GM19328 (cell line): ENCODE measurements at regions not wholly inside any gene's neighbourhood (a gene's known extent, or its start where the extent isn't known, plus 50 kb on each side); places are given as distances from the start of the nearest gene placed in this dataset.
A peak's percentile ranks its signal among the peaks of the same experiment; 100 is the strongest.

Experiments
- ATAC-seq: cut with Tn5 transposase; IDR thresholded peaks from one replicate; pipeline ENCODE4 v1.9.1; 2021; ENCODE audit warnings: mild to moderate bottlenecking, moderate library complexity; ENCODE audit not compliant: unreplicated experiment

DNA sequence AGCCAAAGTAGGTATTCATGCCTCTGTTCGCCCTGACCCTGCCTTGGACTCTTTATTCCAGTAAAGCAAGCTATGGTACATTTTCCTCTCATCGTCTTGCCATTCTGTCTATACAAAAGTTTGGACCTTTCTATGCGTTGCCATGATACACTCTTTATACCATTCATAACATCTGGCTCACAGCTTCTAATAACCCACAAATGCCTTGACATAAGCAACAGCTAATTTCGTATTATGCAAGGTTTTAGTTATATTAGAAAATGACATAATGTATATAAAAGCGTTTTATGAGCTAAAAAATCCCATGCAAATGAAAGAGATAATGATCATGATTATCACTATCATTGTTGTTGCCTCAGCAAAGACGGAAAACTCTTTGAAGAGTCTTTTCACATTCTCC is 265.7 kb downstream of the TMEM167A start:
- no peak for ATAC-seq

DNA sequence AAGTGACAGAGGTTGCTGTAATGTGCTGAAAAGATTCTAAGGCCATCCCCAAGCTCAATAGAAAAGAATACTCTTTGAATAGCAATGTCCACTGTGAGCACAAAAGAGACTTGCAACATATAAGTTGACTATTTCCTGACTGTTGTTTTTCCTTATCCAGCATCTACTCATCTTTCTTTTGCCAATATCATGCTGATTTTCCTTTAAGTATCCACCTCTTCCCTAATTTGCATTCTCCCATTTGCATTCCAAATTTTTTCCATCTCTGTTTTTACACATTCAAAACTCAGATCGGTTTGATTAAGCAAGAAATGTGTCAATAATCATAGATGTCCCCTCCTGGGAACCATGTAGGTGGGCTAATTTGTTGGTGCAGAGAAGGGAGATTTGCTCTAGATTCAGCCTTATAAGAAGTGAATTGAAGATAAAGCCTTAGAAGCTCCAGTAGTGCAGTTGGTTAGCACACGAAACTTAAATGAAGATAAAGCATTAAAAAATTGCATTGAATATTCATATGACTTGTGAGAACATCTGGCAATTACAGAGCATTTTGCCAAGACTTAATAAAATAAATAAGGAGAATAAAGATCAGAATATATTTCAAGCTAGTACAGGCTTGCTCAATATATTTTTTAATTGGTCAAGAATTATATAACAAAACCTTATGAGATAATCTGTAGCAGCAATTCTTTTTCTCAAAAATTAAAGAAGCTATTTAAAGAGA is 267.6 kb downstream of the TMEM167A start:
- no peak for ATAC-seq

DNA sequence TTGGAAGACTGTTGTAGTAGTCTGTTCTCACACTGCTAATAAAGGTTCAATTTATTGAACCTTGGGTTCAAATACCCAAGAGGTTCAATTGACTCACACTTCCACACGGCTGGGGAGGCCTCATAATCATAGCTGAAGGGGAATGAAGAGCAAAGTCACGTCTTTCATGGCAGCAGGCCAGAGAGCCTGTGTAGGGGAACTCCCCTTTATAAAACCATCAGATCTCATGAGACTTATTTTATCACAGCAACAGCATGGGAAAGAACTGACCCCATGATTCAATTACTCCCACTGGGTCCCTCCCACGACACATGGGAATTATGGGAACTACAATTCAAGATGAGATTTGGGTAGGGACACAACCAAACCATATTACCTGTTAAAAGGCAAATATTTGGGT is 268.2 kb downstream of the TMEM167A start:
- no peak for ATAC-seq

DNA sequence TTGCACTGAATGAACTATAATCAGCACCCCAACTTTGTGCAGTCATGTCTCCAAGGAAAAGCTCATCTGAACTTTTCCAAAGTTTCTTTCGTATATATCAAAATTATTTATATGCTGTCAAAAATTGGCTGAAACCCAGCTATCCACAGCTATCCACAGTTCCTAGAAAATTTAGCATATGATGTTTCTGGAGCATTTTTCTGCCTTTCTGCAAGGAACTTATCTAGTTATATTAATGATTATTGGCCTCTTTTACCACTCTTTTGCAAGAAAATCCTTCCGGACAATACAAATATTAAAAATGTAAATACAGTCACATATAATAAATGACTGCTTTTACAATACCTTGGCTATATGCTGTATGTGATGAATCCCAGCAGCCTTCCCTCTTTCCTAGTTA is 270.2 kb downstream of the TMEM167A start:
- ATAC-seq, result no peak

DNA sequence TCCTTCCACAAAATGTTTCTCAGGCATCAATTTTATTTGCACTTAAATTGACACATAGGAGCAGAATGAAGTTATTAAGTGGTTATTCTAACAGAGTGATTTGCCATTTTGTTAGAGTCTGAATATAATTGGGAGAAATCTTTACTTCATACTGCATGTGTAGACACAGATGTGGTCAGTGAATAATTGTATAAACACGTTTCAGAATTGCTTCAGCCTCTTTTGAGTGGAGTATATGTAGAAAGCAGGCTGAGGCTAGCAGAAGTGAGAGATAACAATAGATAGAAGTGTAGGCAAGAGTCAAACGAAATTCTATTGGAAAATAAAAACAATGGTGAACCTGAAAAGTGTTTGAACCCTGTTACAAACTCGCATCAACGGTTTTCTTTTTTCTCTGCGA is 270.7 kb downstream of the TMEM167A start:
- ATAC-seq, result no peak

DNA sequence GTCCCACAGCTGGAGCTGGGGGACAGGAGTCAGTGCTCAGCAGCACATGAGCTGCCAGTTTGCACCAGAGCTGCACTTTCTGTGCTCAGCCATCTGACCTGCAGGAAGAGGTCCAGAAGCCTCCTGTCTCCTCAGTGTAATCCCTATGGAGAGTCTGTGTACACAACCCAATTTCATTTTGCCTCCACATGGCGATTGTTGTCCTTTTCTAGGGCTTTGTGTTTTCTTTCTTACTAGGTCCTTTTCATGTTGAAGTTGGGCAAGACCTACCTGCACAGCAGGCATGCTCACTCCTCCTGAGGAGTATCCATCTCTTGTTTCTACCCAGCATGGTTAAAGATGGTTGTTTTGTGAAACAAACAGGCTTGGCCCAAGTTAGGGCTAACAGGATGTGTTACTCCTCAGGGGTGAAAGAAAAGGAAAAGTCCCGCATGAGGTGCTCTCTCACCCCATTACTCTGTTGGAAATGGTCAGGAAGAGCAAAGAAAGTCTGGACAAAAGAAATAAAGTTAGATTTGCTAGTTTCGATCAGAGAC is 273.0 kb downstream of the TMEM167A start:
- no peak for ATAC-seq

DNA sequence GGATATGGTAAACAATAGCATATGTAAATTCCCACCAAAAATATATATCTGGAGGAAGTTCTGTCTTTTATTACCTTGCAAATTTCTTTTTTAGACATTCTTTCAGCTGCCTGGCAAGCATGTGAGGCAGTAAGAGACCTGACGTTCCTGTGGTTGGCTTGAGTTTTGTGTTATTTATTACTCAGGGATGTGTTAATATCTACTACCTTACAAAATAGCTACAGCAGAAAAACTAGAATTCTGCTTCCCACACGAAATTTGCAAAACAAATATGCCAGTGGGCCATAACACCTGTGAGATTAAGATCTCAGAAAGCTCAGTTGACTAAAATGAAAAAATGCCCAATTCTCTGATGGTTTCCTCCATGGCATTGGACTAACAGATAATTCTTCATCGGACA is 274.2 kb downstream of the TMEM167A start:
- peak; percentile 65 for ATAC-seq

DNA sequence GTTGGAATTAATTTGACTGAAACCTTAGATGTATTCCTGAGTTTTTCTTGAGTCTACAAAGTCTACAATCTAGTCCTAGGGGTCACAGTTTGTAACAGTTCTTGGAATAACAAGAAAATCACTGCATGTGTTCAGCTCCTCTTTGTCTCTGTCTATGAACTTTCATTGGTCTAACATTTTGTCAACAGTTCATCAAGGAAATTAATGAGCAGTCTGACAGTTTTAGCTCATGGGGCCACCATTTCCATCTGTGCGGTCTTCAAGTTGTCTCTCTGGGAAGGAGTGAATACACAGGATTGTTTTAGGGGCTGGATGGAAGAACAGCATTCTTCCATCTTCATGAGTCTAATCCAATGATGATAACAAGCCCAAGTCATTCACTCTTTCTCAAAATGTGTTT is 276.4 kb downstream of the TMEM167A start:
- no peak for ATAC-seq

DNA sequence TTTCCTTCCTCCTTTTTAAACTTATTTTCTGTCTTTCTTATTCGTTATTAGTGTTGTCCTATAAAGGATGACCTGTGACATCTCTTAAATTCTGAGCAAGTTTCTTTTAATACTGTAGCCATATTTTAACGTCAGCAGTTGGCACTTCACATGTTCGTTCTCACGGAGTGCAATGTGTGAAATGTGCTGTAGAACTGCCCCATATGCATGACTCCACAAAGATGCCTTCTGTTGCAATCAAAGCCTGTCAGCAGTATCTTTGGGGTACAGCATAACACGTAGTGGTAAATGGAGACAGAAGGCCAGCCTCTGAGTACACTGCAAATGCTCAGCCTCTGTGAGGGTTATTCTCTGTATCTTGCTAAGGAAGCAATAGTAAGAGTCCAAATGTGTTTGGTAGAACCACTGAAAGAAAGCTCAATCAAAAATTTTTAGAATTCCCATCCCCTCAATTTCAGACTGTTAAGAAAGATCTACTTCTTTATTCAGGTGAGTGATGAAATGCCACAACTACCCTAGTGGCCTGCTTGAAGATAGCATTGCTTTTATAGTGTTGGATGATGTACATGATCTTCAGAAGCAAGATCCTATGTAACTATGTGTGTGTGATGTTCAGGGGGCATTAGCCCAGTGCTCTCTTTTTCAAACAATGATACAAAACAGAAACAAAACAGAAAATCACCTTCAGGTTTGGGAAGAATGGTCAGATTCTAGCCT is 277.7 kb downstream of the TMEM167A start:
- no peak for ATAC-seq

DNA sequence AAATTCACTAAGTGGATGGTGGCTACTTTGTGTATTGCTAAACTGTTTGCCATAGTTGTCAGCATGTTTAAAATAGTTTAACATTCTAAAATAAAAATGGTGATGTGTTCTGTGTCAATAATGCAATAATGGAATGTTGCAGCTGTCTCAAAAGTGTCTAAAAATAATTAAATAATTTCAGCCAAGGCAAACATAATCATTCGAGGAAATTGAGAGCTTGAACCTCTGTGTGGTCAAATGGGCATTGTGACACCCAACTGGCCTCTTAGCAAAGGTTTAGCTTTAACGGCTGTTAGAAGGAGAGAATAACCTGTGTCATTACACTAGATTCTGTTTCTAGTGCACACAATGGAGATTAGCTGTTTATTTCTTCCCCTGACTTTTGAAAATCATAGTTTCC is 278.5 kb downstream of the TMEM167A start:
- ATAC-seq, result no peak

DNA sequence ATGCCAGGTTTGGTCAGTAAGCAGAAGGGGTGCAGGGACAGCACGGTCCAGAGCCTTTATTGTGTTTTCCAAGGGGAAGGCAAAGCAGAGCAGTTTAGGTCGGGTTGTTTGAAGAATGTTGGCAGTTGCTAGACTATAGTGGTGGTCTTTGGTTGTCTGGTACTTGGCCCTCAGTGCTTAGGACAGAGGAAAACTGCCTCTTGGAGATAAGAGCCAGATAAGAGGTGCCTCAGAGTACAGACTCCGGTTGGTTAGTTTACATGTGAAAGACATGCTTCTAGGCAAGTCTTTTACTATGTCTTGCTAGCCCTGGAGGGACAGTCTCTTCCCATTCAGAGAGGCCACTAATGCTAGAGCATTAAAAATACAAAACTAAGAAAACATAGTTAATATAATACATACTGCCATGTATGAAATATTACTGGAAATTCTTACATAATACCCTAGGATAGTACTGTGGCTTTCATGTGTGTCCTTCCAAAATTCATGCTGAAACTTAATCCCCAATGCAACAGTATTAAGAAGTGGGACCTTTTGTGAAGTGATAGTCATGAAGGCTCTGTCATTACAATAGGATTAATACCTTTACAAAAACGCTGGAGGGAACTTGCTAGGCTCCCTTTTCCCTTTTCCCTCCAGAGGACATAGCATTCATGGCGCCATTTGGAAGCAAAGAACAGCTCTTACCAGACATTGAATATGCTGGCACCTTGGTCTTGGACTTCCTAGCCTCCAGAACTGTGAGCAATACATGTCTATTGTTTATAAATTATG is 280.4 kb downstream of the TMEM167A start:
- ATAC-seq, result no peak

DNA sequence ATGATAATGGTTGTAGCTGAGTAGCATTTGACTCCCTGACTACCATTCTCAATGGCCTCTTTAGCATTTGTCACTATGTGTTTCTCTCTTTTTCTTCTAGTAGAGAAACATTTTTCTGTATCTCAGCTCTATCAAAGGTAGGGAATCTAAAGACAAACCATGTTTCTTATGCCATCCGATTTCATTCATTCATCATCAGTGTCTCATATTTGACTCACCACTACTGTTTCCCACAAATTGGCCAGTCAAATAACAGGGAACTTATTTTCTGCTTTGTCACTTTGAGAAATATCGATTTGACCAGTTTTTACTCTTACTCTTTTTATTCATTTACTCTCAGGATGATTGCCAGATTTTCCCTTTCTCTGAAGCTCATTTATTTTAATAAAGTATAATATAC is 282.3 kb downstream of the TMEM167A start:
- no peak for ATAC-seq

DNA sequence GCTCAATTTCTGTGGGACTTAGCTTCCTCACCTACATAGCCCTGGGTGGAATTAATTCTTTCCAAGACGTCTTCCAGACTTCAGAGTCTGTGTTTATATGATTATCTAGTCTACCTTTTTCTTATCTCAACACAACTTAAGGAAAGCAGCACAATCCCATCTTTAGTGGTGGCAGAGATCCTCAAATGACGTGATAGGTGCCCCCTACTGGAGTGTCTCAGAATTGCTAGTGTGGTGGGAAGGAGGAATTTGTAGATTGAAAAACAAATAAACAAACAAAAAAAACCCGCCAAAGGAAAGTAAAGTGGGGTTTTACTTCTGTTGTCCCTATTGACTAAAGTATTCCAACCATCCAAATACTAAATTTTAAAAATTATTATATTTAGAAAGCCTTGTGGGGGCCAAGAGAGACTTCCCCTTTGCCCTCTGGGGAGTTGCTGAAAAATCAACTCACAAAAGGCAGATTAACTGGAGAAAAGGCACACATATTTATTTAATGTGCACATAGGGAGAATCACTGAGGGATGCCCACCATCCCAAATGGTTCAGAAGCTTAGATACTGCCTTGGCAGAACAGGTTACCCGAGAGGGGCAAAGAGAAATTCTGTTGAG is 283.3 kb downstream of the TMEM167A start:
- ATAC-seq, result no peak

DNA sequence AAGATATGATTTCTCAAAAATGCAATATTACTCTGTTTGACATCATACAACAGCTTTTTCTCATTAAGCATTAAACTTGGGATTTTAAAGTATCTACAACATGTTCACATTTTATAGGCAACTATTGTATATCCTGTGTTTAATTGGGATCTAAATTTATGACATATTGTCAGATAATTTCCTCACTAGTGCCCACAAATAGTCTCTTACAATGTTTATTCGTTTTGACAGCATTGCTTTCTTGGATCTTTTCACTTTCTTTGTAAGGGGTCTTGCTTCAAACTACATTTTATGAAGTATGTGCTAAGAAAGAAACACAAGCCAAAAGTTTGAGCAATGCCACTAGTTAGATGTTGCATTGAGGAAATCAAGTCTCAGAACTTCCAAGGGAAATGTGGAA is 285.1 kb downstream of the TMEM167A start:
- ATAC-seq, result no peak

DNA sequence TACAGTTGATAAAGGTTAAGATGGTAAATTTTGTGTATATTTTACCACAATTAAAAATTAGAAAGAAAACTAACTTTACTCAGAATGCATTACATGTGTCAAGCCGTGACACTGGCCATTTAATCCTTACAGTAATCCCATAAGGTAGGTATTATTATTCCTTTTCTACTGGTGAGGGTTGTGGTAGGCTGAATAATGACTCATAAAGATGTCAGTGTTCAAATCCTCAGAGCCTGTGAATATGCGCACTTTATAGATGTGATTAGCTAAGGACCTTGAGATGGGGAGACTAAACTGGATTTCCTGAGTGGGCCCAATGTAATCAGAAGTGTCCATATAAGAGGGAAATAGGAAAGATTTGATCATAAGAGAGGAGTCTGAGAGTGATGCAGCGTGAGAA is 288.1 kb downstream of the TMEM167A start:
- no peak for ATAC-seq

DNA sequence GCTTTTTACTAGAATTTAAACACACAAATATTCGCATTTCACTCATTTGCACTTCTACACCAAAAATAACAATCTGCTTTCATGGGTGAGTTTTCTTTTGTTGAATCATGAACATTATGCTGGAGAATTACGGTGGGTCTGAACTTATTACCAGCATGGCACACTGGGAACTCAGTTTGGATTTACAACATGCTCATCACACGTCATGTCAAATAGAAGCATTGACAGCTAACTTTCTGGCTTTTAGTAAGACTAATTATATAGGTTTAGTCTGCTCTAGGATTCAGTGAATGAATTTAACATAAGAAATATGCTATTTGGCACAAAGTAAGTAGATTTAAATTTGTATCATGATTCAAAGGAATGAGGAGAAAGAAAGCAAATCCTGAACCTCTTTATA is 290.4 kb downstream of the TMEM167A start:
- no peak for ATAC-seq

DNA sequence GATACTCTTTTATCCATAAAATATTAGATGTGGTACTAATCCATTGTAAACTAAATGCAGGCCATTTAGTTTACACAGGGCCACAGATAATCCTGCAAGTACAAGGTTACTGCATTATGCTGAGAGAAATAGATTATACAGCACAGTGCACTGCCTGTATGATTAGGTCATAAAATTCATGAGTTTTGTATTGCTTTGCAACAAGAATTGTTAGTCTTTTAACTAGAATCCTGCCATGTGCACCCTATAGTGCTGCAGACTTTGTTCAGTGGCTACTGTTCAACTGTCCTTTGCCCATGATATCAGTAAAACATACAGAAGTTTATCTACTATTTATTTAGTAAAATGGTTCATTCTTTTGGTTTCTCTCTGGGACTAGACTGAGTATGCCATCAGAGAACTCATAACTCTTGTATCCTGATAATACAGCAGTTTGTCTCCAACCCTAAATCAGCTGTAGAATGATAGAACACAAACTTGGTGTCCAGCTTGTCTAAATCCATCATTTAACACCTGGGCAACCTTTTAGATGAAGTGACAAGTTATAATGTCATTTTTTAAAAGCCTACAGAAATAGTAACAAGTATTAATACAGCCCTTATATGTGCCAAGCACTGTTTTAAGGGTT is 291.2 kb downstream of the TMEM167A start:
- ATAC-seq, result no peak

DNA sequence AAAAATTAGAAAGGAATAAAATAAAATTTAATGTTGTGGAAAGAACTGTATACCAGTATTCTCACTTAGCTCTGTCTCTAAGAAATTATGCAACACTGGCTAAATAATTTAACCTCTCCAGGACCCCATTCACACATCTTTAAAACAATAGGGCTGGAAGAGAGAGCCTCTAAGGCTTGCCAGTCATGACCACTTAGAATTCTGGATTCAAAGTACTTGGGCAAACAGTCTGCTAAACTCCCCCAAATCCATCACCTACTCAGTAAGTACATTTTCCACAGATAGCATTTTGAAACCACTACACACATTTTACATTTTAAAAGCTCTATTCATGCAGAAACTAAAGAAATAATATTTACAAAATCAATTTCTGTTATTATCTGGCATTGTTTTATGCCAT is 291.7 kb downstream of the TMEM167A start:
- ATAC-seq, result no peak

DNA sequence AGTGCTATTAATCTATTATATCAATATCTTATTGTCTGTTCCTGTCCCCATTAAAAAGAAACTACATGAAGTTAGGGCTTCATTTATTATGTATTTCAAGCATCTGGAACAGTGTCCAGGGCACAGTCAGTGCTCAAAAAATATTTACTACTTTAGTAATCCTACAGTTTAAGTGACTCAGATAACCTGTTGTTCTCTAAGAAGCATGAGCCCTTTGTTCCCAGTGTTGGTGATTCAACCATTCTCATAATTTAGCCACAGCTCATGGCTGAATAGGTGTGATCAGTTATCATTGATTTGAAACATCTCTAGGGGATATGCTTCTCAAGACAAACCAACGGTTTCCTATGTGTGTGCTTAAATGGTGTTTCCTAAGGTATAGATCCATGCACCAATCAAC is 292.7 kb downstream of the TMEM167A start:
- ATAC-seq, result no peak

DNA sequence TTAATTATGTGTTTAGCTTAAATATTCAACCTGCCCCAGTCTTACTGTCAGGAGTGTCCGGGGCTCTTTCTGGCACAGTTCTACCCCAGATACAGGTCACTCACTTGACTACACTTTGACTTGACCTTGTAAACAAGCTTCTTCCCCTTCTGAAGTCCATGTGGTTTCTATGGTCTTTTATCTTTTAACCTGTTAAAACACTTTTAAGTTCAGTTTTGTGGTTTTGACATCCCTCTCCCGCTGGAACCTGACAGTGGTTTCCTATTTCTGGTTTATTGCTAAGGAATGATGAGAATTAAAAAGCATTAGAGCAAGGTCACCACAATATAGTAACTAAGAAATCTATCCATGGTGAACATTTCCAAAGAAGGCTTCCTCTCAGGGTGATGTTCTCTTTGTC is 300.1 kb downstream of the TMEM167A start:
- no peak for ATAC-seq

DNA sequence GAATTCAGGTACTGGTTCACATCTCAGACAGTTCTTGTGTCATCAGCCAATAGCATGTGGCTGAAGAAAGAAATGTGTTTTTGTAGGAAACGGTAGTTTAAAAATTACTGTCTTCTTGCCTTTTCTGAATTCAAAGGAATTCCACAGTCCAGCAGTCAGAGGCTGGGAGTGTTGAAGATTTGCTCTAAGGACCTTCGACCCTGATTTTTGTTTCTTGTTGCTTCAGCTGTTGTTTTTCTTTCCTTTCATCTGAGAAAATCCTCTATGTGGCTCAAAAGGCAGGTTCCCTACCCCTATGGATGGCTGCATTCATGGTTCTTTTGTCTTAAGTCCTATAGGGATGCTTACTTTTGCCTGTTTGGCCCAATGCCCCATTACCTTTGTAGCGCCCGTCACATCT is 304.9 kb downstream of the TMEM167A start:
- ATAC-seq, result no peak
